Mucosa of descending colon (tissue), 3 donors: ENCODE measurements at regions not wholly inside any gene's neighbourhood (a gene's known extent, or its start where the extent isn't known, plus 50 kb on each side); places are given as distances from the start of the nearest gene placed in this dataset.

ENCODE experiments used
- ATAC-seq: fragments of 200-7000 bp; cut with Tn5 transposase; one replicate; pipeline ENCODE4 v1.9.1; 2020; ENCODE audit warnings: mild to moderate bottlenecking, moderate library complexity
- DNase-seq, 3 donors: peaks; one replicate each; pipeline ENCODE4 v3.0.0-alpha.2; 2020
- H3K36me3 ChIP-seq: fragments of 200-600 bp; one replicate; pipeline ENCODE4 v1.8.0; 2021; ENCODE audit warnings: low read depth, mild to moderate bottlenecking
- H3K4me1 ChIP-seq: fragments of 200-600 bp; one replicate; pipeline ENCODE4 v1.8.0; 2021; ENCODE audit warnings: low read depth, mild to moderate bottlenecking
- H3K4me3 ChIP-seq: fragments of 200-600 bp; one replicate; pipeline ENCODE4 v1.8.0; 2021; ENCODE audit warnings: mild to moderate bottlenecking
- H3K9me3 ChIP-seq: fragments of 200-600 bp; one replicate; pipeline ENCODE4 v1.8.0; 2021; ENCODE audit warnings: mild to moderate bottlenecking
- intact Hi-C, 2 donors: fragments of 100-400 bp; cut with DNase I in 1 of 2; cut with micrococcal nuclease in 1 of 2; formaldehyde crosslinking; loops; one replicate each; pipeline versions ENCODE4 v1.11.0 to v1.11.1; 2022; cut with DNase I, micrococcal nuclease
- TF ChIP-seq, protein P1 (sequence below): fragments of 200-600 bp; IDR thresholded peaks from one replicate; pipeline ENCODE4 v1.8.0; 2022; ENCODE audit warnings: antibody characterized with exemption, mild to moderate bottlenecking
- donor health status: DM: no; HTN: no; CAD: no; lungs with moderate emphysema.
- donor health status: DM: no; HTN: no; CAD: no.
- donor health status: DM: no; HTN: yes; CAD: no.

DNA sequence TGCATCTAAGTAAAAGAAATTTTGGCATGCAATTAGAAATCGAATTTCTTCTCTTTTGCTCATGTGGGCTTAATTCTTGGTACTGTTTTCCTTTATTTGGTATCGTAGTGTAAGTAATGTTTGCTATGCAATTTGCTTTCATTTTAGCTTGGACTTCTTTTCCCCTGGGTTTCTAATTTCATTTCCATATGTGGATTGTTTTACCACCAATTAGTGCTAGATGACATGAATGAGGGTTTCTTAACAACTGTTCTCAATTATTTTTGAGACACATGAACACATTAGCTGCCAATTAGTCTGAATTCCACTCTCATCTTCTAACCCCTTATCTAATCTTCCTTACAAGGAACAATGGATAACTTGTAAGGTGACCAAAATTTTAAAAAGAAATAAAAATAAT, 1047.2 kb upstream of the PIK3C3 start:
- ATAC-seq, result no peak
- Histone ChIP-seq H3K9me3 (no peaks in the 10 kb centered on the region), H3K4me1 (no peaks in the 10 kb centered on the region), H3K36me3 (no peaks in the 10 kb centered on the region), H3K4me3 (no peak overlapping the region)
- TF ChIP-seq, protein P1, sequence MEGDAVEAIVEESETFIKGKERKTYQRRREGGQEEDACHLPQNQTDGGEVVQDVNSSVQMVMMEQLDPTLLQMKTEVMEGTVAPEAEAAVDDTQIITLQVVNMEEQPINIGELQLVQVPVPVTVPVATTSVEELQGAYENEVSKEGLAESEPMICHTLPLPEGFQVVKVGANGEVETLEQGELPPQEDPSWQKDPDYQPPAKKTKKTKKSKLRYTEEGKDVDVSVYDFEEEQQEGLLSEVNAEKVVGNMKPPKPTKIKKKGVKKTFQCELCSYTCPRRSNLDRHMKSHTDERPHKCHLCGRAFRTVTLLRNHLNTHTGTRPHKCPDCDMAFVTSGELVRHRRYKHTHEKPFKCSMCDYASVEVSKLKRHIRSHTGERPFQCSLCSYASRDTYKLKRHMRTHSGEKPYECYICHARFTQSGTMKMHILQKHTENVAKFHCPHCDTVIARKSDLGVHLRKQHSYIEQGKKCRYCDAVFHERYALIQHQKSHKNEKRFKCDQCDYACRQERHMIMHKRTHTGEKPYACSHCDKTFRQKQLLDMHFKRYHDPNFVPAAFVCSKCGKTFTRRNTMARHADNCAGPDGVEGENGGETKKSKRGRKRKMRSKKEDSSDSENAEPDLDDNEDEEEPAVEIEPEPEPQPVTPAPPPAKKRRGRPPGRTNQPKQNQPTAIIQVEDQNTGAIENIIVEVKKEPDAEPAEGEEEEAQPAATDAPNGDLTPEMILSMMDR, result no peak
- intact Hi-C loops, result no loop called here
- no peak for DNase-seq

DNA sequence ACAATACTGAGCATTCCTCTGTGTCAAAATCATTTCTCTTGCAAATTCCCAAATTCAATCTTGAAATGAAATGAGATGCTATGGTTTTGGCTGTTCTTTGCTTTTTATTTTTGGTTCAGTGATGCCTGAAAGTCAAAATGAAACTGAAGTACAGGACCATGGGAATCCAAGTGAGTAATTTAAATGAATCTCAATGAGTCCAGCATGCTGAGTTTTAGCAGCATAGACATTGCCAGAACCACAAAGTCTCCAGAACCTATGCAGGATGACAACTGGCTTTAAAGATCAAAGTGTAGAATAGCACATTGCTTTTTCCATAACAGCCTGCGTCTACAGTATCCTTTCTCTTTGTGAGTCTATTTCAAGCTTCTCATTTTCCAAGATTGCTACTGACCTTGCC, 1050.7 kb upstream of the PIK3C3 start:
- TF ChIP-seq, protein P1, result no peak

DNA sequence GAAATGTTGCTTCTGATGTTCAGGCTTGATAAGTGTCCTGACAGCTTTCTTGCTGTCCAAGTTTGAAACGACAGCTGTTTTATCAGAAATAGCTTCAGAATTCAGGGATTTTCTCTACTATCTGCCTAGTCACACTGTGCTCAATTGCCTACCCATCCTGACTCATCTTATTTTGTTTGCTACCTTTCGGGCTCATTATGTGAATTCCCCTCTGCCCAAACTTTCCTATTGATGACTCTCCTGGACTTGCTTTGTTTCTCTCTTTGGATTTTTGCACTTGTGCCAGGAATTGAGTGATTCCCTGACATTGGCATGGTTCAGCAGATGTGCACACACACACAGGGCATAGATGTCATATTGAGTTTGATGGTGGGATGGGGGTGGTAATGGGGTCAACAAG, 1052.6 kb upstream of the PIK3C3 start:
- DNase-seq, result no peak
- Histone ChIP-seq H3K4me1 (no peaks in the 10 kb centered on the region), H3K9me3 (no peaks in the 10 kb centered on the region), H3K36me3 (no peaks in the 10 kb centered on the region), H3K4me3 (no peak overlapping the region)
- TF ChIP-seq, protein P1, result no peak
- ATAC-seq, result no peak
- intact Hi-C loops, result no loop called here

More for the DNA sequence above, 1050.7 kb upstream of the PIK3C3 start:
- no peak overlapping the region for H3K4me3 ChIP-seq
- intact Hi-C loops, result no loop called here
- H3K9me3 ChIP-seq, result no peaks in the 10 kb centered on the region
- ATAC-seq (no peak), DNase-seq (no peak)
- no peaks in the 10 kb centered on the region for H3K36me3 ChIP-seq
- H3K4me1 ChIP-seq, result no peaks in the 10 kb centered on the region

DNA sequence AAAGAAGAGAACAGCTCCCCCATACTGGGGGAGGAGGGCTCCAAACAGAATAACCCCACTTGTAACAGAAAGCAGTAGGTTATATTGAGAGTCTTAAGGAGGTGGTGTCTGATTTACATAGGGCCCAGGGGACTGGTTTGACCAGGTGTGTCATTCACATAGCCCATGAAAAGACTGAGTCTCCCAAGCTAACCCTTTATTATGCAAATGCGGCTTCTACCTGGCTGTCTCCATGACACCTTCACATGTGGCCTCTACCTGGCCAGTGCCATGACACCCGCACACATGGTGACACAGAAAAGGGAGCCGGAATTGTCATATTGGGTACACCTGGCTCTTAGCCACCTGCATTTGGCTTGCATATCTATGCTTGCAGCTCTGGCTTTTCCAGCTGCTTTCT, 1057.2 kb upstream of the PIK3C3 start:
- H3K9me3 ChIP-seq, result no peaks in the 10 kb centered on the region
- no peaks in the 10 kb centered on the region for H3K4me1 ChIP-seq
- no peaks in the 10 kb centered on the region for H3K36me3 ChIP-seq
- ATAC-seq (no peak), DNase-seq (no peak)
- H3K4me3 ChIP-seq, result no peak overlapping the region
- TF ChIP-seq, protein P1, result no peak
- intact Hi-C loops, result no loop called here

DNA sequence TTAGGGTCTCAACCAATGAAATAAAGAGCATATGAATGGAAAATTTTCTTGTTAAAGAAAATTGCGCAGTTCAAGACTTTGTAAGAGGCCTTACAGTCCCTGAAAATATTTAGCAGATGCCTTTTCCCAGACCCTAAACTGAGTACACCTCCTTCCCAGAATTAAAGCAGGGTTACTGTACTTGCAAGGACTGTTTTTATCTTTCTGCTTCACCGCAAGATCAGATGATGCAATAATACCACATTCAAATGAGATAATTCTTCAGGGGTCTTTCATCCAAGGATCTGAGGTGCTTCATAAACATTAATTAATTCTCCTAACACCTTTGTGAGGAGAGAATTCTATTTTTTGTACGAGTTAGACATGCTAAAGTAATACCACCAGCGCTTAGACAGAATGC, 1071.8 kb upstream of the PIK3C3 start:
- ATAC-seq, result no peak
- H3K4me1 ChIP-seq, result no peaks in the 10 kb centered on the region
- no peaks in the 10 kb centered on the region for H3K9me3 ChIP-seq
- TF ChIP-seq, protein P1, result no peak
- intact Hi-C loops, result no loop called here
- DNase-seq, result no peak
- H3K4me3 ChIP-seq, result no peak overlapping the region
- no peaks in the 10 kb centered on the region for H3K36me3 ChIP-seq

DNA sequence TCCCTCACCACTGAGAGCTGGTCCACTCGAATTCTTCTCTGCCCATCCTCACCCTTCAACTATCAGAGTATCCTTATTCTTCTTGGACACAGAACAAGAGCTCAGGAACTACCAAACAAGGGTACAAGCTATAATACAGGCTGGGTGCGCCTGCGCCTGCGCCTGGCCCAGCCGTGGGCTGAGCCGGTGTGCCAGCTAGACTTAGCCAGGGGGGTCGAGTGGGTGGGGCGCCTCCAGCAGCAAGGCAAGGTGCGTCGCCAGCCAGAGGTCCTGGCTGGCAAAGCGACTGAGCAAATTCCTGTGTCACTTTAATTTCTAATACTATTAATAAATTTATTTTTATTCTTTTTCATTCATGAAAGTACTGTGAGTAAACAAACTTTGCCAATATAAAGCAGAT, 1072.6 kb upstream of the PIK3C3 start:
- intact Hi-C loops, result no loop called here
- TF ChIP-seq, protein P1, result no peak
- no peak overlapping the region for H3K4me3 ChIP-seq
- no peaks in the 10 kb centered on the region for H3K4me1 ChIP-seq
- H3K9me3 ChIP-seq, result no peaks in the 10 kb centered on the region
- no peak for DNase-seq
- no peak for ATAC-seq
- H3K36me3 ChIP-seq, result no peaks in the 10 kb centered on the region
